NCI-H748 (cell line): ENCODE measurements at regions not wholly inside any gene's neighbourhood (a gene's known extent, or its start where the extent isn't known, plus 50 kb on each side); places are given as distances from the start of the nearest gene placed in this dataset.

Experiments
- DNase-seq: peaks from one replicate; lab custom pipeline; 2025; ENCODE audit not compliant: unreplicated experiment; lab: John Stamatoyannopoulos, UW

GRCh38 chr13:78787190-78787589 is 128.2 kb upstream of the OBI1 start:
- peak; percentile 76 for DNase-seq

GRCh38 chr13:78786459-78786858 is 127.5 kb upstream of the OBI1 start:
- DNase-seq: peak; percentile 89

DNA sequence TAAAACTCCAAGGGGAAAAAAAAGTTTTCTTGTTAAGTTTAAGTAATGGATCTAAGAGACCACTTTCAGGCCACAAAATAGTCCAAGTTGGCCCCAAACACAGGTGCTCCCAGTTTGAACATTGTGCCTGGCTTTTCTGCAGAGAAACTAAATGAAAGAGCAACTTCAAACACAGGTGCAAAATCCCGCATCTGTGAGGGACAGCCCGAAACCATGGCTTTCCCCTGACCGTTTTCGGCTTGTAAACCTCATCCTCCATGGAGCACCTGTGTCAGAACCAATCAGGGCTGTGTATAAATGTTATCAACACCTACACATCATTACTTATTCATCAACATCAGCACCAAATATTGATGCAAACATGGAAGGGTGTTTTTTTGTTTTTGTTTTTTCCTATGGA is 126.8 kb upstream of the OBI1 start:
- no peak for DNase-seq

GRCh38 chr13:78784014-78784750 is 125.2 kb upstream of the OBI1 start:
- no peak for DNase-seq

DNA sequence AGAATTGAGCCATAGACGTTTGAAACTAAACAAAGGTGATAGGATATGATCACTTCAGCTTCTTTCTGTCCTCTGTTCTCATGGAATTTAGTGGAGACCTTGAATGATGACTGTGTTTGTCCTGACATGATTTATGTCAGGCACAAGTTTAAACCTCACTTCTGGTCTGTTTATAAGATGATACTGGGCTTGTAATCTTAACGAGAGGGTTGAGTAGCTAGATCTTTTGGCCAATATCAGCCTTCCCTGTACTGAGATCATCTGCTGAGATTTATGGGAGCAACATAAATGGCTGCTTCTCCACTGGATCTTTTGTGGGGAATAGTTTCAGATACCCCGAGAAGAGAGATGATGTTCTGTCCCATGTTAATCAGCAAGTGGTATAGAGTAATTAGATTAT is 121.8 kb upstream of the OBI1 start:
- no peak for DNase-seq

DNA sequence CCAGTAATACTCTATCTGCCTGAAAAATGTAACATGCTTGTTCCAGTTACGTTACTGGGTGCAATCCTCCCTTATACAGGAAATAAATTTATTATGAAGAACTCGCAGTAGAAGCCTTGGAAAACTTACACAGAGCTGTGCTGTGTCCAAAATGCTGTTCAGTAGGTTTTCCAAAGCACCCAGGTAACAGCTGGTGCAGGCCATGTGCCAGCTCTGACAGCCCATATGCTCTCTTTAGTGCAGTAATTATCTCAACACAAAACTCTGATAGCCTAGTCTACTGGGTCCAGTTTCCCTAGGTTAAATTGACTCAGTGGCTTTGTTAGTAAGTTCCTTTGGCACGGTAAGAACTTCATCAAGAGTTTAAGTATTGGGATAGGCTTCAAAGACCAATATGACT is 120.7 kb upstream of the OBI1 start:
- DNase-seq: peak; percentile 24

DNA sequence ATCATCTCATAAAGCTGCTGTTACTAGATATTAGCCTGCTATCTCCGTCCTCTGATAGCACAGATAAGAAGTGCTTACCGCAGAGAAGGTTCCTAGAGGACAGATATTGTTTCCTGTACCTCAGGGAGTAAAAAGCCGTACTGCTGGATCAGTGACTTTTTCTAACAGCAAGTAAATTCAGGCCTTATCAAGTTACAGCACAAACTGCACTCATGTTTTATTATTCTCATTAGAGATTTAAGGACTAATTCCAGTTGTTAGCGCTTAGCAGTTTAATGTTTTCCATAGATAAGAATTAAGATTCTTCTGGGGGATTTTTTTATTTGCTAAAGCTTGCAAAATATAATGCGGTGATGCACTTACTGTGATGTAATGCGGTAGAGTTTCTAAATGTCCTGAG is 119.0 kb upstream of the OBI1 start:
- DNase-seq: peak; percentile 21

DNA sequence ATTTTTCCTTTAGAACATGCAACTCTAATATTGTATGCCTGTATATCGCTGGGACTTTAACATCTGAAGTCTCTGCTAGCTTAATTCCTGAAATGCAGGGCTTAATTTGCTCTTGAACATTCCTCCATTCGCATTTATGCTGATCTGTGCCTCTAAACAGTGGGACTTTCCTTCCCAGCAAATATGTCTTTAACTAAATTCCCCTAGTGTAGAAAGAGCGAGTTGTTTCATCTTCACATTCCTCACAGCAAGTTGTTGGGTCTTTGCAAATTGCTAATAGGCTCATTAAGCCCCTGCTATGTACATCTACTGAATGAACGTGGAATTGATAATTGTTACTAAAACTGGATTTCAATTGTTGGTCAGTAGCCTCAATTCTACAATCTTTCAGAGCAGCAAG is 118.4 kb upstream of the OBI1 start:
- DNase-seq: no peak

DNA sequence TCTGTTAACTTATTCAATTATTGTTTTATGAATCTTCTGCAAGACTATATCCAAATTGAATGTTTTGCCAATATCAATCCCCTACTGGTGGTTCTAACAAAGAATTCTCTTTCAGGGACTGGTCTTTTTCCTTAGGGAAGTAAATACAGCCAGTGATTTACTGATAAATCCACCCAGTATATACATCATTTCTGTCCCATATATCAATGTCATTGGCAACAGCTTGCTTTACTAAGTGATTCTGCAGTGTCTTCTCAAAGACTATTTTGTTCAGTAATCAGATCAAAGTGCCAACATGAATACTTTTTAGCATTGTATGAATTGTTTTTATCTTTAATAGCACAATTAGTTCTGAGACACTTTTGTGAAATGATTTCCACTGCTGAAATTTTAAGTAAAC is 114.0 kb upstream of the OBI1 start:
- no peak for DNase-seq

DNA sequence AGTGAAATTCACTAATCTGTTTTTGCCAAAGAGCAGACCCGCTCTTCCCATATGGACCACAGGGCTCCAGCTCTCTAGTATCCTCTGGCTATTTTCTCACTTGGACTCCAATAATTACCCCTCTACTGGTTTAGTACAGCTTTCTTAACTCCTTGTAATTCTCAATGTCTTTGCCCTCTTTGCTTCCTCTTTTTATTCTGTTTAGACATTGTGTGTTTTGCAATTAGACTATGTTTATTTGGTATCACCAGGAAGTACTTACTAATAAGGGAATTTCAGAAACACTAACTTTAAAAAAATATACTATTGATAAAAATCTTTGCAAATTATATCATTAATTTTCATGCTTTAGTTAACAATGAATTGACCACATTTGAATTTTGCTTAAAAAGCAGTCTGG is 111.6 kb upstream of the OBI1 start:
- no peak for DNase-seq

DNA sequence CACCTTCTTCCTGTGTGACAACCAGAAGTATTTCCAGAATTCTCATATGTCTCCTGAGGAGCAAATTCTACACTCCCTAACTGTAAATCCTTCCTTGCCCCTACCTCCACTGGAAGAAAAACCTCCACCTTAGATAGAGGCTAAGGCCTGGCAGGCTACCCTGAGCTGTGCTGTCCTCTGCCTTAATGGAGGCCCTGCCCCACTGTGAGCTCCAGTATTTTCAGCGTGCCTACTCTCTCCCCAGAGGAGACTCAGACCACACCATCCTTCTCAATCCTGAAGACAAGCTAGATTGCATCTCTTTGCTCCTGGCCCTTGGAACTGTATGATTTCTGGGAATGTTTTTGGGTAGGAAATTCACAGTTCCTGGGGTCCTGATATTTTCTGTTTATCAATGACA is 110.0 kb upstream of the OBI1 start:
- no peak for DNase-seq

GRCh38 chr13:78764665-78765064 is 105.7 kb upstream of the OBI1 start:
- DNase-seq: no peak

GRCh38 chr13:78762825-78763224 is 103.9 kb upstream of the OBI1 start:
- peak; percentile 32 for DNase-seq

- no peak for DNase-seq
Observed at GRCh38 chr13:78759704-78760103, 100.7 kb upstream of the OBI1 start.

- no peak for DNase-seq
Observed at GRCh38 chr13:78758549-78758948, 99.6 kb upstream of the OBI1 start.

- no peak for DNase-seq
Observed at GRCh38 chr13:78753435-78753834, 94.5 kb upstream of the OBI1 start.

GRCh38 chr13:78750735-78751134 is 91.8 kb upstream of the OBI1 start:
- DNase-seq: no peak

DNA sequence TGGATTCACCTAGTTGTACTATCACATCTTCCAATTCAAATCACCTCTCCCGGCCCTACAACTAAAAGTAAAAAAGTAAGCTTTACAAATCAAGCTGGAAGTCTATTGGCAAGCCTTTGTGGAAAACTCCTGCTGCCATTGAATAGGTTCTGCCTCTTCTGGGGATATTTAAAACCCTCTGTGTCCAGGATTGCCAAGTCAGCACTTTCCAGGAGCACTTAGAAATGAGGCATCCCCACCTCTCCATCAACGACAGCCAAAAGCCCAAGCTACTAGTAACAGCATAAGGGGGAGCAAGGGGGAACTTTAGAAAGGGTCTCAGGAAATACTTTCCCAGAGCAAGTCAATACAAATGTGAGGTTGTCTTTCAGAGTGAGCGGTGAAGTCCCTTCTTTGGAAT is 85.0 kb upstream of the OBI1 start:
- no peak for DNase-seq

DNA sequence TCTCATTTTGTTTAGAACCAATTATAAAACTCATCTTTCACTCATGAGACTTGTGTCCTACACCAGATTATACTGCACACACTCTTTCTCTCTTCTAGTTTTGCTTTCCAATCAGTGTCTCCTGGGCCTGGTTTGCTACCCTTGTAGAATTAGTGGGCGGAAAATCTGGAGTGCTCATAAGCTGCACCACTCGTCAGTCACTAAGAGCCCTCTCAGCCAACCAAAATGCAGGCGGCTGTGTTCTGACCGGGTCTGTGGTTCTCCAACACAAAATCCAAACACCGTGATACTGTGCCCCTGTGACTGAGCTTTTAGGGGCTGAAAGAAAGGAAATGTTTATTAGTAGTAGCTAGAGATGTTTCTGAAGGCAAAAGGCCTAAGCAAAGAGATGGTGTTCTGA is 83.7 kb upstream of the OBI1 start:
- no peak for DNase-seq

GRCh38 chr13:78736142-78736541 is 77.2 kb upstream of the OBI1 start:
- DNase-seq: no peak

DNA sequence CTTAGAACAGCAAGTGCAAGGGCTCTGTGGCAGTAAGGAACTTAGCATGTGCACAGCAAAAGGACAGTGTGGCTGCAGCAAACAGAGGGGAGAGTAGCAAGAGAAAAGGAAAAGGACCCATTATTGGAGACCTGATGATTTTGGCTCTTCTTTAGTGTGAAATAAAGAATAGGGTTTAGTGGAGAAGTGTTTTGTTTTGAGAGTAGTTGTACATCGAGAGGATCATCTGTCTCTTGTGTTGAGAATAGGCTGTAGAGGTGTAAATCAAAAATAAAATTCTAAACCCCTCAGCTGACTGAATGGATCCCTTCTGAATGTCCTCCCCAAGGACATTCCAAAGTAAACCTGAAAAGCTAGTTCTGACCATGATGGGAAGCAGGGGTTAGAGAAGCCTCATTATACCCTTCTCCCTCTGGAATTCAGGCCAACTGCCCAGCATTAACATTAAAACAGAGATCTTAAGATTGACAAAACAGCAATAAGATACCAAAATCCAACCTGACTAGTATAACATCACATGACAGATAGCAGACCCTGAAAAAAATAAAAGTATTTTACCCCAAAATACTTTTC is 73.6 kb upstream of the OBI1 start:
- no peak for DNase-seq

DNA sequence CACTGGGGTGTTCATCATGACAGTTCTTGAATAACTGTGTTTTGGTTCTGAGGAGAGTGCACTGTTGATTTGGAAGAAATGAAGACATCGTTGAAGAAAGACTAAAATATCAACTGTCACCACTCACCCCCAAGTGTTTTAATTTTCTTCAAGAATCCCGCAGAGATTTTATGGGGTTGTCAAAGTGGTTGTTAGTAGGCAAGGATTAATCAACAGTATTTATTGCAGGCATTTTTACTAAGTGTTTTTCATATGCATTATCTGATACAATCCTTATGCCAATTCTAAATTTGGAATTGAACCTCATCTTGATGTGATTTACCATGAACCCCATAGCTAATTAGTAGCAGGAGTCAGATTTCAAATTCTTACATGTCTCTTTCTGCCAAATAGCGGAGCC is 63.7 kb upstream of the OBI1 start:
- no peak for DNase-seq

DNA sequence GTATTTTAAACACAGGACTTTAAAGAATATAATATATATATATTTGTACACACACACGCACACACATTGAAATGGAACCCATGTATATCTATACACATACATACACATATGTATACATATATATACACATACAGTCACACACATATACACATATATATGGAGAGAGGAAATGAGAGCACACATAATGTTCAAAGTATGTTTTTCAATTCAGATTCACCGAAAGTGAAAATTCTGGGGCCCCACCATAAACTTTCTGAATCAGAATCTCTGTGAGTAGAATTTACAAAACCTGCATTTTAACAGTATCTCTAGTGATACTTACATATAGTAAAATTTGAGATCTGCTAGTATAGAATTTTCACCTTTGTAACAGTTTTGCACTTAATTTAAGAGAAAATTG is 60.4 kb upstream of the OBI1 start:
- no peak for DNase-seq
